SK-N-SH (cell line): ENCODE measurements at regions not wholly inside any gene's neighbourhood (a gene's known extent, or its start where the extent isn't known, plus 50 kb on each side); places are given as distances from the start of the nearest gene placed in this dataset.

ENCODE experiments used
- CTCF ChIA-PET: fragments of 300-600, 350-600 bp; formaldehyde crosslinking; extraction: SDS; loops from one replicate; lab custom pipeline; 2021; lab: Yijun Ruan, JAX
- POLR2A ChIA-PET: fragments of 350-600 bp; sonication (Branson Sonifier 250); formaldehyde crosslinking; extraction: SDS; loops from one replicate; lab custom pipeline; 2020; ENCODE audit warnings: antibody characterized with exemption, inconsistent platforms; lab: Yijun Ruan, JAX
- DNase-seq: peaks from one replicate; pipeline ENCODE4 v3.0.0; 2012
- H2AFZ ChIP-seq: fragments of 200-600 bp; sonication (generic); 2 replicates; pipeline ENCODE4 v1.8.1; 2016; ENCODE audit warnings: antibody characterized with exemption, mild to moderate bottlenecking, low read depth
- H3F3A ChIP-seq: fragments of 200-600 bp; sonication (generic); replicated peaks from 2 replicates; pipeline ENCODE3; 2016; ENCODE audit warnings: antibody characterized with exemption, mild to moderate bottlenecking; ENCODE audit not compliant: insufficient read depth
- H3K27ac ChIP-seq, 2 experiments: fragments of 200-500 bp in 1 of 2; fragments of 200-600 bp in 1 of 2; sonication (Bioruptor generic) in 1 of 2; sonication (generic), shearing (Covaris generic) in 1 of 2; 2 replicates each; pipeline versions ENCODE4 v1.5.1 to v1.6.1; 2014 to 2016; ENCODE audit warnings: low read depth in 2 of 2, inconsistent platforms in 1 of 2, low read length in 1 of 2, mild to moderate bottlenecking in 1 of 2, mixed read lengths in 1 of 2
- H3K27me3 ChIP-seq: fragments of 200-600 bp; sonication (generic), shearing (Covaris generic); 2 replicates; pipeline ENCODE4 v1.6.1; 2016; ENCODE audit warnings: mixed run types; ENCODE audit not compliant: insufficient read depth
- H3K36me3 ChIP-seq, 2 experiments: fragments of 200-500 bp in 1 of 2; fragments of 200-600 bp in 1 of 2; sonication (Bioruptor generic) in 1 of 2; sonication (generic) in 1 of 2; replicated peaks in 1 of 2; 2 replicates each; pipeline versions ENCODE3 to v1.5.1; 2014 to 2016; ENCODE audit warnings: low read length in 1 of 2, mild to moderate bottlenecking in 1 of 2; ENCODE audit not compliant: insufficient read depth in 2 of 2, control insufficient read depth in 1 of 2
- H3K4me1 ChIP-seq, 2 experiments: fragments of 200-500 bp in 1 of 2; fragments of 200-600 bp in 1 of 2; sonication (Bioruptor generic) in 1 of 2; sonication (generic), shearing (Covaris generic) in 1 of 2; 2 replicates each; pipeline versions ENCODE4 v1.5.1 to v1.6.1; 2014 to 2016; ENCODE audit warnings: low read depth in 1 of 2, low read length in 1 of 2, mixed run types in 1 of 2; ENCODE audit not compliant: insufficient read depth in 2 of 2, control insufficient read depth in 1 of 2
- H3K4me2 ChIP-seq: fragments of 200-600 bp; sonication (generic), shearing (Covaris generic); 2 replicates; pipeline ENCODE4 v1.6.1; 2017; ENCODE audit warnings: mixed run types
- H3K4me3 ChIP-seq, 2 experiments: fragments of 200-500 bp in 1 of 2; fragments of 200-600 bp in 1 of 2; sonication (Bioruptor generic) in 1 of 2; sonication (generic), shearing (Covaris generic) in 1 of 2; 2 replicates each; pipeline versions ENCODE4 v1.5.1 to v1.8.1; 2014 to 2016; ENCODE audit warnings: low read depth in 2 of 2, inconsistent platforms in 1 of 2, low read length in 1 of 2, mild to moderate bottlenecking in 1 of 2, mixed read lengths in 1 of 2, moderate library complexity in 1 of 2
- H3K79me2 ChIP-seq: fragments of 200-600 bp; sonication (generic); 2 replicates; pipeline ENCODE4 v1.8.1; 2017; ENCODE audit warnings: mild to moderate bottlenecking; ENCODE audit not compliant: insufficient read depth
- H3K9ac ChIP-seq: fragments of 200-600 bp; sonication (generic); 2 replicates; pipeline ENCODE4 v1.6.1; 2017; ENCODE audit warnings: mixed run types
- H3K9me2 ChIP-seq: fragments of 200-600 bp; sonication (generic); 2 replicates; pipeline ENCODE4 v1.6.1; 2017; ENCODE audit warnings: mixed run types
- H3K9me3 ChIP-seq: fragments of 200-600 bp; sonication (generic); 2 replicates; pipeline ENCODE4 v1.6.1; 2017; ENCODE audit warnings: mixed run types, mild to moderate bottlenecking, moderate library complexity
- H4K20me1 ChIP-seq: fragments of 200-600 bp; sonication (generic); 2 replicates; pipeline ENCODE4 v1.6.1; 2017; ENCODE audit warnings: mild to moderate bottlenecking, mixed run types; ENCODE audit not compliant: insufficient read depth
- CHD2 ChIP-seq: fragments of 150-350 bp; IDR thresholded peaks from 2 replicates; pipeline ENCODE4 v1.6.1; 2018; ENCODE audit warnings: low read length; ENCODE audit not compliant: partially characterized antibody
- ELF1 ChIP-seq: IDR thresholded peaks from 2 replicates; pipeline ENCODE4 v1.4.0; 2012
- FOSL2 ChIP-seq: IDR thresholded peaks from 2 replicates; pipeline ENCODE4 v1.4.0; 2012; ENCODE audit warnings: low read depth, mild to moderate bottlenecking, moderate library complexity, borderline replicate concordance
- FOXJ3 ChIP-seq: sonication (generic); formaldehyde crosslinking; IDR thresholded peaks from 2 replicates; pipeline ENCODE4 v1.5.1; 2020; ENCODE audit warnings: mild to moderate bottlenecking, missing genetic modification reagents
- FOXM1 ChIP-seq: IDR thresholded peaks from 2 replicates; pipeline ENCODE4 v1.4.0; 2012; ENCODE audit warnings: low read depth, mild to moderate bottlenecking
- MXI1 ChIP-seq: IDR thresholded peaks from 2 replicates; pipeline ENCODE4 v1.6.1; 2012; ENCODE audit warnings: mild to moderate bottlenecking, low read depth, low read length, improper control_type of control experiment
- NFIC ChIP-seq: IDR thresholded peaks from 2 replicates; pipeline ENCODE4 v1.4.0; 2012; ENCODE audit warnings: borderline replicate concordance
- NRF1 ChIP-seq: IDR thresholded peaks from 2 replicates; pipeline ENCODE4 v1.6.1; 2012; ENCODE audit warnings: low read depth, mild to moderate bottlenecking, low read length
- RAD21 ChIP-seq: IDR thresholded peaks from 2 replicates; pipeline ENCODE4 v1.6.1; 2012; ENCODE audit warnings: mild to moderate bottlenecking, low read length
- RCOR1 ChIP-seq: fragments of 150-350 bp; IDR thresholded peaks from 2 replicates; pipeline ENCODE4 v1.6.1; 2017; ENCODE audit warnings: antibody characterized with exemption, low read length
- YY1 ChIP-seq: IDR thresholded peaks from 2 replicates; pipeline ENCODE4 v1.4.0; 2012; ENCODE audit warnings: low read depth, mild to moderate bottlenecking
- WGBS: methylation state at CpG from one replicate; pipeline ENCODE4 v1.1.6; 2017; ENCODE audit warnings: low lambda C conversion rate; 5-methylcytosine and 5-hydroxymethylcytosine counted together
- TF ChIP-seq, protein P1 (sequence below): IDR thresholded peaks from 2 replicates; pipeline ENCODE4 v1.6.1; 2012; ENCODE audit warnings: mild to moderate bottlenecking, low read depth, low read length, moderate library complexity
- TF ChIP-seq, protein P2 (sequence below): fragments of 150-350 bp; IDR thresholded peaks from 2 replicates; pipeline ENCODE4 v1.6.1; 2016; ENCODE audit warnings: mild to moderate bottlenecking, low read depth, low read length
- TF ChIP-seq, protein P3 (sequence below): IDR thresholded peaks from 2 replicates; pipeline ENCODE4; 2012
- TF ChIP-seq, protein P4 (sequence below): fragments of 150-350 bp; IDR thresholded peaks from 2 replicates; pipeline ENCODE4 v1.6.1; 2017; ENCODE audit warnings: antibody characterized with exemption, low read length, low read depth, borderline replicate concordance
- TF ChIP-seq, protein P5 (sequence below): IDR thresholded peaks from 2 replicates; pipeline ENCODE4 v1.4.0; 2012; ENCODE audit warnings: low read depth, borderline replicate concordance

DNA sequence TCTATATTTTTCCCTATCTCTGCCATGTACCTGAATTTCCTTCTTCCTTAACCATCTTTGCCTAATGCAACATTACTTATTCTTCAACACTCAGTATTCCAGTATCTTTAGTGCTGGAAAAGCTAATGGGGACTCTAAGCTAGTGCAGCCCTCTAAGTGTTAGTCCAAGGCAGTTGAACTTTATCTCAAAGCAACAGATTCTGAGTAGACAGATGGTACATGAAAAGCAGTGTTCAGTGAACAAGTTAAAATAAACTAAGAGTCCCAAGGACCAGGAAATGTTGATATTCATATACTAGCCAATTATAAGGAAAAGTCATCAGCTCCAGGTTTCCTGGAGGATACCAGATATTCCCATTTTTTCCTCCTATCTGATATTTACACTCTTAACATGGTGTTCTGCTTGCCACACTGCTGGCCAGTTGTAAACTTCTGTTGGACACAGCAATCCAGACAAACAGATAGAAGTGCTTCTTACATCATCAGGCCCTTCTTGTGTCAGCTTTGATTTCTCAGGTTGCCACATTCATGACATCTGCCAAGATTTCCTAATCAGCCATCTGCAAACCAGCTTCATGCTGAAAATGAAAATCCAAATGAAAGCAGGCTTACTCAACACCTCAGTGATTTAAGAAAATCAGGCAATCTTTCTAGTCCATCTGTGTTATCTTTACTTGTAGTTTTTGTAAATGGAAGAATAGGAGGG lies 255.9 kb upstream of the POU2AF2 start:
- H3K27me3 ChIP-seq: no peaks in the 10 kb centered on the region
- DNase-seq: no peak
- H3K4me3 ChIP-seq: no peak overlapping the region
- no peaks in the 10 kb centered on the region for H3F3A ChIP-seq
- H3K4me2 ChIP-seq: no peak overlapping the region
- ChIA-PET CTCF (interaction anchor here (0.7 kb wide), 1 partner anchor 148 kb away, joined by 3 read pairs; no protein-coding TSS in a partner anchor), POLR2A (no interaction called here)
- H4K20me1 ChIP-seq: no peaks in the 10 kb centered on the region
- no peaks in the 10 kb centered on the region for H3K9me3 ChIP-seq
- no peak overlapping the region for H2AFZ ChIP-seq
- H3K27ac ChIP-seq: no peak overlapping the region
- TF ChIP-seq, protein P1, sequence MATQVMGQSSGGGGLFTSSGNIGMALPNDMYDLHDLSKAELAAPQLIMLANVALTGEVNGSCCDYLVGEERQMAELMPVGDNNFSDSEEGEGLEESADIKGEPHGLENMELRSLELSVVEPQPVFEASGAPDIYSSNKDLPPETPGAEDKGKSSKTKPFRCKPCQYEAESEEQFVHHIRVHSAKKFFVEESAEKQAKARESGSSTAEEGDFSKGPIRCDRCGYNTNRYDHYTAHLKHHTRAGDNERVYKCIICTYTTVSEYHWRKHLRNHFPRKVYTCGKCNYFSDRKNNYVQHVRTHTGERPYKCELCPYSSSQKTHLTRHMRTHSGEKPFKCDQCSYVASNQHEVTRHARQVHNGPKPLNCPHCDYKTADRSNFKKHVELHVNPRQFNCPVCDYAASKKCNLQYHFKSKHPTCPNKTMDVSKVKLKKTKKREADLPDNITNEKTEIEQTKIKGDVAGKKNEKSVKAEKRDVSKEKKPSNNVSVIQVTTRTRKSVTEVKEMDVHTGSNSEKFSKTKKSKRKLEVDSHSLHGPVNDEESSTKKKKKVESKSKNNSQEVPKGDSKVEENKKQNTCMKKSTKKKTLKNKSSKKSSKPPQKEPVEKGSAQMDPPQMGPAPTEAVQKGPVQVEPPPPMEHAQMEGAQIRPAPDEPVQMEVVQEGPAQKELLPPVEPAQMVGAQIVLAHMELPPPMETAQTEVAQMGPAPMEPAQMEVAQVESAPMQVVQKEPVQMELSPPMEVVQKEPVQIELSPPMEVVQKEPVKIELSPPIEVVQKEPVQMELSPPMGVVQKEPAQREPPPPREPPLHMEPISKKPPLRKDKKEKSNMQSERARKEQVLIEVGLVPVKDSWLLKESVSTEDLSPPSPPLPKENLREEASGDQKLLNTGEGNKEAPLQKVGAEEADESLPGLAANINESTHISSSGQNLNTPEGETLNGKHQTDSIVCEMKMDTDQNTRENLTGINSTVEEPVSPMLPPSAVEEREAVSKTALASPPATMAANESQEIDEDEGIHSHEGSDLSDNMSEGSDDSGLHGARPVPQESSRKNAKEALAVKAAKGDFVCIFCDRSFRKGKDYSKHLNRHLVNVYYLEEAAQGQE: no peak
- TF ChIP-seq RAD21 (no peak), FOSL2 (no peak), CHD2 (no peak), FOXM1 (no peak), NRF1 (no peak)
- TF ChIP-seq, protein P2, sequence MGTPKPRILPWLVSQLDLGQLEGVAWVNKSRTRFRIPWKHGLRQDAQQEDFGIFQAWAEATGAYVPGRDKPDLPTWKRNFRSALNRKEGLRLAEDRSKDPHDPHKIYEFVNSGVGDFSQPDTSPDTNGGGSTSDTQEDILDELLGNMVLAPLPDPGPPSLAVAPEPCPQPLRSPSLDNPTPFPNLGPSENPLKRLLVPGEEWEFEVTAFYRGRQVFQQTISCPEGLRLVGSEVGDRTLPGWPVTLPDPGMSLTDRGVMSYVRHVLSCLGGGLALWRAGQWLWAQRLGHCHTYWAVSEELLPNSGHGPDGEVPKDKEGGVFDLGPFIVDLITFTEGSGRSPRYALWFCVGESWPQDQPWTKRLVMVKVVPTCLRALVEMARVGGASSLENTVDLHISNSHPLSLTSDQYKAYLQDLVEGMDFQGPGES: no peak
- TF ChIP-seq, all 33 proteins: peak for 0
- Histone ChIP-seq H3K4me1 (peaks cover 0 to 11% of the 10 kb centered on the region in 2 experiments; a peak in 2 of 4 replicates), H3K9ac (no peak overlapping the region), H3K79me2 (no peaks in the 10 kb centered on the region), H3K36me3 (no peaks in the 10 kb centered on the region), H3K9me2 (no peaks in the 10 kb centered on the region)

DNA sequence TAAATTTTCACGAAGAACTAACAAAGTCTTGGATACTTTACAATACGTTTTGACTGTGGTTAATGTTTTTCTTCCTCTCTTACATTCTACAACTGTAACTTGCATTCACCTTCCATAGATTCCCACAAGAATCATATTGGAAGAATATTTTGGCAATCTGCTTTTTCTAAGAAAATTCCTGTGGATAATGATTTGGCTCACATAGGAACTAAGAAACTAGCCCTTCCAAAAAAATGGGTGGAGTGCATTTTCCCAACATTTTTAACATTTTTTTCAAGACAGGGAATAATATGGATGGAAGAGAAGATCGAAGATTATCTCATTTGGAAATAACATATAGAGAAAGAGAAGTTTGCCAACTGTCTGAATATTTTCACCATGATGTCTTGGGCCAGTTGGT lies 256.9 kb upstream of the POU2AF2 start:
- Histone ChIP-seq H3K36me3 (no peaks in the 10 kb centered on the region), H3K4me2 (no peak overlapping the region), H3K9me3 (no peaks in the 10 kb centered on the region), H3F3A (no peaks in the 10 kb centered on the region), H3K79me2 (no peaks in the 10 kb centered on the region), H3K27me3 (no peaks in the 10 kb centered on the region), H3K4me1 (peaks cover 0 to 11% of the 10 kb centered on the region in 2 experiments; a peak in 3 of 4 replicates), H2AFZ (no peak overlapping the region), H3K9me2 (no peaks in the 10 kb centered on the region), H3K9ac (no peak overlapping the region), H4K20me1 (no peaks in the 10 kb centered on the region), H3K27ac (no peak overlapping the region), H3K4me3 (no peak overlapping the region)
- WGBS: 59% methylated on average over 3 of the region's 3 CpGs
- ChIA-PET POLR2A (no interaction called here), CTCF (interaction anchor here (0.6 kb wide), 1 partner anchor 205 kb away, joined by 3 read pairs; no protein-coding TSS in a partner anchor)
- DNase-seq: no peak
- TF ChIP-seq, protein P2: no peak
- TF ChIP-seq, protein P3, sequence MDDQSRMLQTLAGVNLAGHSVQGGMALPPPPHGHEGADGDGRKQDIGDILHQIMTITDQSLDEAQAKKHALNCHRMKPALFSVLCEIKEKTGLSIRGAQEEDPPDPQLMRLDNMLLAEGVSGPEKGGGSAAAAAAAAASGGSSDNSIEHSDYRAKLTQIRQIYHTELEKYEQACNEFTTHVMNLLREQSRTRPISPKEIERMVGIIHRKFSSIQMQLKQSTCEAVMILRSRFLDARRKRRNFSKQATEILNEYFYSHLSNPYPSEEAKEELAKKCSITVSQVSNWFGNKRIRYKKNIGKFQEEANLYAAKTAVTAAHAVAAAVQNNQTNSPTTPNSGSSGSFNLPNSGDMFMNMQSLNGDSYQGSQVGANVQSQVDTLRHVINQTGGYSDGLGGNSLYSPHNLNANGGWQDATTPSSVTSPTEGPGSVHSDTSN: no peak
- TF ChIP-seq, protein P4, sequence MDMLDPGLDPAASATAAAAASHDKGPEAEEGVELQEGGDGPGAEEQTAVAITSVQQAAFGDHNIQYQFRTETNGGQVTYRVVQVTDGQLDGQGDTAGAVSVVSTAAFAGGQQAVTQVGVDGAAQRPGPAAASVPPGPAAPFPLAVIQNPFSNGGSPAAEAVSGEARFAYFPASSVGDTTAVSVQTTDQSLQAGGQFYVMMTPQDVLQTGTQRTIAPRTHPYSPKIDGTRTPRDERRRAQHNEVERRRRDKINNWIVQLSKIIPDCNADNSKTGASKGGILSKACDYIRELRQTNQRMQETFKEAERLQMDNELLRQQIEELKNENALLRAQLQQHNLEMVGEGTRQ: no peak
- TF ChIP-seq FOXJ3 (no peak), NFIC (no peak), ELF1 (no peak), CHD2 (no peak), MXI1 (no peak), YY1 (no peak), RCOR1 (no peak)
- TF ChIP-seq, protein P5, sequence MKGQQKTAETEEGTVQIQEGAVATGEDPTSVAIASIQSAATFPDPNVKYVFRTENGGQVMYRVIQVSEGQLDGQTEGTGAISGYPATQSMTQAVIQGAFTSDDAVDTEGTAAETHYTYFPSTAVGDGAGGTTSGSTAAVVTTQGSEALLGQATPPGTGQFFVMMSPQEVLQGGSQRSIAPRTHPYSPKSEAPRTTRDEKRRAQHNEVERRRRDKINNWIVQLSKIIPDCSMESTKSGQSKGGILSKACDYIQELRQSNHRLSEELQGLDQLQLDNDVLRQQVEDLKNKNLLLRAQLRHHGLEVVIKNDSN: no peak
